K562 (cell line): ENCODE measurements at regions not wholly inside any gene's neighbourhood (a gene's known extent, or its start where the extent isn't known, plus 50 kb on each side); places are given as distances from the start of the nearest gene placed in this dataset.

Experiments
- ATAC-seq: fragments of 200-7000 bp; cut with Tn5 transposase; 3 replicates; pipeline ENCODE4 v1.9.1; 2020; ENCODE audit warnings: moderate library complexity
- BruUV-seq: library from RNA; stranded (reverse); fragments of 400-500 nt; replicated peaks from 2 replicates; lab custom pipeline; 2021; lab: Mats Ljungman, UMichigan
- CTCF ChIA-PET: fragments of 300-600 bp; formaldehyde crosslinking; extraction: SDS; loops from one replicate; lab custom pipeline; 2021; ENCODE audit warnings: low intra/inter-chr PET ratio; lab: Yijun Ruan, JAX
- POLR2A ChIA-PET: fragments of 300-600, 350-650 bp; sonication (Branson Sonifier 250); formaldehyde crosslinking; extraction: SDS; loops from one replicate; lab custom pipeline; 2021; ENCODE audit warnings: antibody characterized with exemption, inconsistent platforms; lab: Yijun Ruan, JAX
- DNase-seq, 4 experiments: peaks; one replicate each; pipeline versions ENCODE4 v3.0.0 to v3.0.0-alpha.2; 2011 to 2018; ENCODE audit warnings: low spot score in 3 of 4, mixed read lengths in 3 of 4; ENCODE audit errors: extremely low read depth in 1 of 4
- FAIRE-seq: peaks from 2 replicates; lab custom pipeline; 2011; peaks lifted over from hg19 to GRCh38; lab: Jason Lieb, UNC
- H2AFZ ChIP-seq: 2 replicates; pipeline ENCODE4 v1.6.0; 2011; ENCODE audit warnings: low read depth, low read length, control low read depth, inconsistent platforms
- H3K27ac ChIP-seq: fragments of 200-600 bp; 3 replicates; pipeline ENCODE4 v1.8.0; 2011; ENCODE audit warnings: low read depth, mild to moderate bottlenecking, control low read depth, inconsistent platforms, low read length, moderate library complexity, mixed read lengths; ENCODE audit errors: extremely low read depth
- H3K27me3 ChIP-seq, 2 experiments: fragments of 300-600 bp in 1 of 2; 2 replicates in 1 of 2; 3 replicates in 1 of 2; pipeline versions ENCODE4 v1.6.0 to v1.8.0; 2011; ENCODE audit warnings: inconsistent platforms in 2 of 2, low read length in 2 of 2, mild to moderate bottlenecking in 1 of 2, mixed read lengths in 1 of 2, moderate library complexity in 1 of 2; ENCODE audit not compliant: control insufficient read depth in 2 of 2, insufficient read depth in 2 of 2
- H3K36me3 ChIP-seq: fragments of 300-600 bp; 3 replicates; pipeline ENCODE4 v1.8.0; 2011; ENCODE audit warnings: mild to moderate bottlenecking, low read length, inconsistent platforms; ENCODE audit not compliant: control insufficient read depth, insufficient read depth
- H3K4me1 ChIP-seq, 2 experiments: fragments of 200-600 bp in 1 of 2; replicated peaks in 1 of 2; 2 replicates in 1 of 2; 3 replicates in 1 of 2; pipeline versions ENCODE4 v1.5.1 to v1.8.0; 2011; ENCODE audit warnings: inconsistent platforms in 2 of 2, low read length in 2 of 2, mild to moderate bottlenecking in 1 of 2, mixed read lengths in 1 of 2, moderate library complexity in 1 of 2; ENCODE audit not compliant: control insufficient read depth in 2 of 2, insufficient read depth in 2 of 2
- H3K4me2 ChIP-seq: 2 replicates; pipeline ENCODE4 v1.6.1; 2011; ENCODE audit warnings: low read length, control low read depth, inconsistent platforms, mixed read lengths; ENCODE audit not compliant: insufficient read depth
- H3K4me3 ChIP-seq: fragments of 200-600 bp; sonication (generic), shearing (Covaris generic); 2 replicates; pipeline ENCODE4 v1.5.1; 2016; ENCODE audit warnings: control low read depth, inconsistent platforms
- H3K79me2 ChIP-seq: fragments of 200-600 bp; 3 replicates; pipeline ENCODE4 v1.8.0; 2011; ENCODE audit warnings: low read length, inconsistent platforms; ENCODE audit not compliant: control insufficient read depth, insufficient read depth
- H3K9ac ChIP-seq, 2 experiments: 2 replicates each; pipeline versions ENCODE4 v1.6.0 to v1.6.1; 2011; ENCODE audit warnings: low read depth in 2 of 2, low read length in 2 of 2, control low read depth in 1 of 2, inconsistent platforms in 1 of 2, mild to moderate bottlenecking in 1 of 2, mixed read lengths in 1 of 2; ENCODE audit not compliant: insufficient read depth in 1 of 2
- H3K9me1 ChIP-seq: one replicate; pipeline ENCODE4 v1.6.0; 2011; ENCODE audit warnings: inconsistent platforms, mild to moderate bottlenecking, low read length, moderate library complexity; ENCODE audit not compliant: control insufficient read depth, insufficient read depth
- H3K9me3 ChIP-seq: replicated peaks from 2 replicates; pipeline ENCODE4 v1.5.1; 2011; ENCODE audit warnings: low read depth, low read length, inconsistent platforms; ENCODE audit not compliant: control insufficient read depth, insufficient read depth
- H4K20me1 ChIP-seq: replicated peaks from 2 replicates; pipeline ENCODE4 v1.6.1; 2011; ENCODE audit warnings: low read length, inconsistent platforms, mixed read lengths; ENCODE audit not compliant: control insufficient read depth, insufficient read depth
- DLX4 ChIP-seq: fragments of 250-450 bp; sonication (Bioruptor Pico); IDR thresholded peaks from 2 replicates; pipeline ENCODE4 v1.6.1; 2021; ENCODE audit warnings: mild to moderate bottlenecking
- FOSL1 ChIP-seq: fragments of 200-800 bp; sonication (Bioruptor generic); conservative IDR thresholded peaks from 2 replicates; pipeline ENCODE4 v1.6.1; 2016; ENCODE audit warnings: missing genetic modification characterization, missing compliant biosample characterization
- MECOM ChIP-seq: fragments of 250-450 bp; sonication (Bioruptor Pico); IDR thresholded peaks from 2 replicates; pipeline ENCODE4 v1.8.0; 2022; ENCODE audit warnings: inconsistent platforms
- NFYB ChIP-seq: IDR thresholded peaks from 2 replicates; pipeline ENCODE4 v1.6.1; 2011; ENCODE audit warnings: mild to moderate bottlenecking, moderate library complexity; ENCODE audit not compliant: insufficient read length; ENCODE audit errors: extremely low read depth
- POLR2AphosphoS5 ChIP-seq: IDR thresholded peaks from 2 replicates; pipeline ENCODE4 v1.6.1; 2011; ENCODE audit warnings: mild to moderate bottlenecking, low read depth, low read length, moderate library complexity; ENCODE audit not compliant: control insufficient read depth, insufficient read depth
- SIN3A ChIP-seq, 2 experiments: fragments of 150-350 bp in 1 of 2; IDR thresholded peaks; 2 replicates each; pipeline ENCODE4 v1.6.1; 2011 to 2016; ENCODE audit warnings: borderline replicate concordance in 2 of 2, low read depth in 2 of 2, low read length in 2 of 2, mild to moderate bottlenecking in 2 of 2, moderate library complexity in 2 of 2; ENCODE audit not compliant: control insufficient read depth in 1 of 2
- TARDBP ChIP-seq: fragments of 450-650 bp; IDR thresholded peaks from 2 replicates; pipeline ENCODE4 v1.6.1; 2016
- TCF15 ChIP-seq: fragments of 250-450 bp; sonication (Bioruptor Pico); IDR thresholded peaks from 2 replicates; pipeline ENCODE4 v1.8.0; 2022; ENCODE audit warnings: moderate library complexity, mild to moderate bottlenecking, inconsistent platforms
- TCF3 ChIP-seq: sonication (generic); formaldehyde crosslinking; IDR thresholded peaks from 2 replicates; pipeline ENCODE4 v1.4.0; 2020; ENCODE audit warnings: mild to moderate bottlenecking, missing genetic modification reagents
- ZNF778 ChIP-seq: fragments of 450-650 bp; formaldehyde crosslinking; IDR thresholded peaks from 2 replicates; pipeline ENCODE4 v1.4.0; 2020; ENCODE audit warnings: mild to moderate bottlenecking, moderate library complexity
- WGBS: fragments of 100-300 bp; shearing (Covaris generic); methylation state at CpG from one replicate; pipeline ENCODE4 v1.1.6; 2016; ENCODE audit warnings: low coverage, mixed read lengths; ENCODE audit not compliant: insufficient coverage; ENCODE audit errors: missing lambda C conversion rate; 5-methylcytosine and 5-hydroxymethylcytosine counted together
- in situ Hi-C: fragments of 300-500 bp; cut with MboI; formaldehyde crosslinking; loops from 4 replicates; pipeline ENCODE4 v1.15.0; 2018; ENCODE audit warnings: inconsistent platforms, mixed read lengths
- intact Hi-C: fragments of 100-400 bp; cut with micrococcal nuclease; formaldehyde crosslinking; loops from 2 replicates; pipeline ENCODE4 v1.14.2; 2022
- TF ChIP-seq, protein P1 (sequence below): sonication (generic); formaldehyde crosslinking; IDR thresholded peaks from 2 replicates; pipeline ENCODE4 v1.8.0; 2022; ENCODE audit warnings: mild to moderate bottlenecking, missing genetic modification reagents

DNA sequence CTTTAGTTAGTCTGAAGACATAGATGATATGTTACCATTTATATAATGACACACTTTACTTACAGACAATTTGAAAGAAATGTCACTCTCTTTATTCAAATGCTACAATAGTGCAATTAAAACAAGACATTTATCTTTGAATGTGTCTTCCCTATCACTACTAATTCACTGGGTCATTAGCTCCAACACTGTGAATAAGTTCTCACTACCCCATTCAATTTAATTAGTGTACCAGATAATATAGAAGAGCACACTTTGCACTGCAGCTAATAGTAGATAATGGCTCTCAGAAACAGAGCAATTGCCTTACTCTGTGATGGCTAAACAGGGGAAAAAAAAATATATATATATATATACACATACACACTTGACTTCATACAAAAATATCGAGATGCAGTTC, 497.0 kb downstream of the DTWD2 start:
- no peaks in the 10 kb centered on the region for H3K9me1 ChIP-seq
- in situ Hi-C loops = no loop called here
- no peak overlapping the region for H2AFZ ChIP-seq
- TF ChIP-seq TARDBP (no peak), SIN3A (IDR thresholded peaks at IDR 0.05; ENCODE audit: borderline replicate concordance in 2 of 2, control insufficient read depth in 1 of 2, low read depth in 2 of 2, low read length in 2 of 2) (no peak), TCF3 (CRISPR knock-in tag) (no peak), FOSL1 (tag) (no peak), MECOM (CRISPR knock-in tag) (no peak), ZNF778 (CRISPR knock-in tag) (no peak), DLX4 (CRISPR knock-in tag) (no peak), TCF15 (CRISPR knock-in tag) (no peak), NFYB (no peak), POLR2AphosphoS5 (no peak)
- TF ChIP-seq, protein P1, sequence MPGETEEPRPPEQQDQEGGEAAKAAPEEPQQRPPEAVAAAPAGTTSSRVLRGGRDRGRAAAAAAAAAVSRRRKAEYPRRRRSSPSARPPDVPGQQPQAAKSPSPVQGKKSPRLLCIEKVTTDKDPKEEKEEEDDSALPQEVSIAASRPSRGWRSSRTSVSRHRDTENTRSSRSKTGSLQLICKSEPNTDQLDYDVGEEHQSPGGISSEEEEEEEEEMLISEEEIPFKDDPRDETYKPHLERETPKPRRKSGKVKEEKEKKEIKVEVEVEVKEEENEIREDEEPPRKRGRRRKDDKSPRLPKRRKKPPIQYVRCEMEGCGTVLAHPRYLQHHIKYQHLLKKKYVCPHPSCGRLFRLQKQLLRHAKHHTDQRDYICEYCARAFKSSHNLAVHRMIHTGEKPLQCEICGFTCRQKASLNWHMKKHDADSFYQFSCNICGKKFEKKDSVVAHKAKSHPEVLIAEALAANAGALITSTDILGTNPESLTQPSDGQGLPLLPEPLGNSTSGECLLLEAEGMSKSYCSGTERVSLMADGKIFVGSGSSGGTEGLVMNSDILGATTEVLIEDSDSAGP (CRISPR knock-in tag) = no peak
- ChIA-PET POLR2A (no interaction called here), CTCF (no interaction called here)
- no peaks in the 10 kb centered on the region for H3K79me2 ChIP-seq
- H3K4me3 ChIP-seq = no peak overlapping the region
- H3K9me3 ChIP-seq = no peaks in the 10 kb centered on the region
- WGBS = 0% methylated on average over 1 of the region's 1 CpG
- BruUV-seq = no TSS peak
- no peaks in the 10 kb centered on the region for H3K4me1 ChIP-seq
- H4K20me1 ChIP-seq = no peaks in the 10 kb centered on the region
- no peaks in the 10 kb centered on the region for H3K36me3 ChIP-seq
- no peak overlapping the region for H3K4me2 ChIP-seq
- H3K27ac ChIP-seq = no peak overlapping the region
- ATAC-seq = no peak
- H3K9ac ChIP-seq = no peak overlapping the region
- DNase-seq = no peak
- no peaks in the 10 kb centered on the region for H3K27me3 ChIP-seq
- intact Hi-C loops = no loop called here
- no peak for FAIRE-seq
